WTC11 (cell line): ENCODE measurements at regions not wholly inside any gene's neighbourhood (a gene's known extent, or its start where the extent isn't known, plus 50 kb on each side); places are given as distances from the start of the nearest gene placed in this dataset.
"Not testable (repeated sequence)": the region's sequence is repeated elsewhere in the genome, so short reads cannot be mapped to it uniquely, and the experiment has no call there.

Experiments used
- ETV6 ChIP-seq: sonication (generic); formaldehyde crosslinking; IDR thresholded peaks from 2 replicates; pipeline ENCODE4 v1.8.1; 2022; ENCODE audit warnings: mild to moderate bottlenecking, missing genetic modification reagents
- GTF2I ChIP-seq: fragments of 250-450 bp; sonication (Bioruptor Pico); conservative IDR thresholded peaks from 2 replicates; pipeline ENCODE4 v1.4.0; 2021; ENCODE audit warnings: mild to moderate bottlenecking
- KAT7 ChIP-seq: sonication (generic); formaldehyde crosslinking; IDR thresholded peaks from 2 replicates; pipeline ENCODE4 v1.8.1; 2023; ENCODE audit warnings: missing genetic modification reagents, mild to moderate bottlenecking, borderline replicate concordance
- NFE2L1 ChIP-seq: sonication (generic); formaldehyde crosslinking; IDR thresholded peaks from 2 replicates; pipeline ENCODE4 v1.8.1; 2023; ENCODE audit warnings: missing genetic modification reagents
- RELA ChIP-seq: sonication (generic); formaldehyde crosslinking; IDR thresholded peaks from 2 replicates; pipeline ENCODE4 v1.8.1; 2022; ENCODE audit warnings: missing genetic modification reagents, mild to moderate bottlenecking, borderline replicate concordance
- TP53 ChIP-seq: sonication (generic); formaldehyde crosslinking; IDR thresholded peaks from 2 replicates; pipeline ENCODE4 v1.8.1; 2023; ENCODE audit warnings: mild to moderate bottlenecking, missing genetic modification reagents
- ZNF121 ChIP-seq: sonication (generic); formaldehyde crosslinking; IDR thresholded peaks from 2 replicates; pipeline ENCODE4 v1.8.0; 2023; ENCODE audit warnings: missing genetic modification reagents
- TF ChIP-seq, protein P1 (sequence below): fragments of 200-600 bp; IDR thresholded peaks from 2 replicates; pipeline ENCODE4 v1.8.0; 2022; ENCODE audit warnings: antibody characterized with exemption
- TF ChIP-seq, protein P2 (sequence below): sonication (generic); formaldehyde crosslinking; IDR thresholded peaks from 2 replicates; pipeline ENCODE4 v1.8.1; 2022; ENCODE audit warnings: low read depth, missing genetic modification reagents, borderline replicate concordance

DNA sequence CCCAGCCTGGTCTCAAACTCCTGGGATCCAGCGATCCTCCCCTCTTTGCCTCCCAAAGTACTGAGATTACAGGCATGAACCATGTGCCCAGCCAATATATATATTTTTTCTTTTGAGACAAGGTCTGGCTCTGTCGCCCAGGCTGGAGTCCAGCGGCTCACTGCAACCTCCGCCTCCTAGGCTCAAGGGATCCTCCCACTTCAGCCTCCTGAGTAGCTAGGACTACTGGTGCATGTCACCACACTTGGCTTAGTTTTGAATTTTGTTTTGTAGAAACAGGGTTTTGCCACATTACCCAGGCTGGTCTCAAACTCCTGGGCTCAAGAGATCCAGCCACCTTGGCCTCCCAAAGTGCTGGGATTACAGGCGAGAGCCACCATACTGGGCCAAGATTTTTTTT, 78.5 kb upstream of the ACBD5 start:
- TF ChIP-seq NFE2L1; ZNF121 (CRISPR knock-in tag); TP53; RELA; KAT7 (CRISPR knock-in tag); ETV6; GTF2I: not testable (repeated sequence)
- TF ChIP-seq, protein P1, sequence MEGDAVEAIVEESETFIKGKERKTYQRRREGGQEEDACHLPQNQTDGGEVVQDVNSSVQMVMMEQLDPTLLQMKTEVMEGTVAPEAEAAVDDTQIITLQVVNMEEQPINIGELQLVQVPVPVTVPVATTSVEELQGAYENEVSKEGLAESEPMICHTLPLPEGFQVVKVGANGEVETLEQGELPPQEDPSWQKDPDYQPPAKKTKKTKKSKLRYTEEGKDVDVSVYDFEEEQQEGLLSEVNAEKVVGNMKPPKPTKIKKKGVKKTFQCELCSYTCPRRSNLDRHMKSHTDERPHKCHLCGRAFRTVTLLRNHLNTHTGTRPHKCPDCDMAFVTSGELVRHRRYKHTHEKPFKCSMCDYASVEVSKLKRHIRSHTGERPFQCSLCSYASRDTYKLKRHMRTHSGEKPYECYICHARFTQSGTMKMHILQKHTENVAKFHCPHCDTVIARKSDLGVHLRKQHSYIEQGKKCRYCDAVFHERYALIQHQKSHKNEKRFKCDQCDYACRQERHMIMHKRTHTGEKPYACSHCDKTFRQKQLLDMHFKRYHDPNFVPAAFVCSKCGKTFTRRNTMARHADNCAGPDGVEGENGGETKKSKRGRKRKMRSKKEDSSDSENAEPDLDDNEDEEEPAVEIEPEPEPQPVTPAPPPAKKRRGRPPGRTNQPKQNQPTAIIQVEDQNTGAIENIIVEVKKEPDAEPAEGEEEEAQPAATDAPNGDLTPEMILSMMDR = not testable (repeated sequence)
- TF ChIP-seq, protein P2, sequence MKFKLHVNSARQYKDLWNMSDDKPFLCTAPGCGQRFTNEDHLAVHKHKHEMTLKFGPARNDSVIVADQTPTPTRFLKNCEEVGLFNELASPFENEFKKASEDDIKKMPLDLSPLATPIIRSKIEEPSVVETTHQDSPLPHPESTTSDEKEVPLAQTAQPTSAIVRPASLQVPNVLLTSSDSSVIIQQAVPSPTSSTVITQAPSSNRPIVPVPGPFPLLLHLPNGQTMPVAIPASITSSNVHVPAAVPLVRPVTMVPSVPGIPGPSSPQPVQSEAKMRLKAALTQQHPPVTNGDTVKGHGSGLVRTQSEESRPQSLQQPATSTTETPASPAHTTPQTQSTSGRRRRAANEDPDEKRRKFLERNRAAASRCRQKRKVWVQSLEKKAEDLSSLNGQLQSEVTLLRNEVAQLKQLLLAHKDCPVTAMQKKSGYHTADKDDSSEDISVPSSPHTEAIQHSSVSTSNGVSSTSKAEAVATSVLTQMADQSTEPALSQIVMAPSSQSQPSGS (CRISPR knock-in tag) = not testable (repeated sequence)
